Endothelial cell of umbilical vein (primary cell): ENCODE measurements at regions not wholly inside any gene's neighbourhood (a gene's known extent, or its start where the extent isn't known, plus 50 kb on each side); places are given as distances from the start of the nearest gene placed in this dataset.

Experiments
- BruUV-seq: library from RNA; stranded (reverse); fragments of 400-500 nt; replicated peaks from 2 replicates; lab custom pipeline; 2021; lab: Mats Ljungman, UMichigan
- CTCF ChIA-PET: fragments of 300-600, 350-600 bp; sonication (Branson Sonifier 250); formaldehyde crosslinking; loops from one replicate; lab custom pipeline; 2021; ENCODE audit warnings: antibody characterized with exemption, inconsistent platforms; lab: Charles Lee
- POLR2A ChIA-PET: fragments of 300-600, 350-600 bp; sonication (Branson Sonifier 250); formaldehyde crosslinking; loops from one replicate; lab custom pipeline; 2021; ENCODE audit warnings: antibody characterized with exemption, inconsistent platforms; lab: Charles Lee
- DNase-seq: peaks from one replicate; pipeline ENCODE4 v3.0.0-alpha.2; 2011; ENCODE audit warnings: low read depth, low spot score
- FAIRE-seq: peaks from 2 replicates; lab custom pipeline; 2011; peaks lifted over from hg19 to GRCh38; lab: Jason Lieb, UNC
- H2AFZ ChIP-seq: 2 replicates; pipeline ENCODE4 v1.6.0; 2012; ENCODE audit warnings: low read depth, low read length, control low read depth, inconsistent platforms
- H3K27ac ChIP-seq: 2 replicates; pipeline ENCODE4 v1.5.1; 2011; ENCODE audit warnings: low read depth, mild to moderate bottlenecking, control low read depth, low read length, moderate library complexity; ENCODE audit not compliant: insufficient read depth
- H3K27me3 ChIP-seq, 2 experiments: 2 replicates each; pipeline versions ENCODE4 v1.6.0 to v1.6.1; 2011; ENCODE audit warnings: low read length in 2 of 2, mixed read lengths in 1 of 2; ENCODE audit not compliant: control insufficient read depth in 2 of 2, insufficient read depth in 2 of 2
- H3K36me3 ChIP-seq, 2 experiments: 2 replicates in 1 of 2; 3 replicates in 1 of 2; pipeline ENCODE4 v1.5.1; 2011; ENCODE audit warnings: low read length in 2 of 2, mild to moderate bottlenecking in 1 of 2, moderate library complexity in 1 of 2; ENCODE audit not compliant: control insufficient read depth in 2 of 2, insufficient read depth in 2 of 2; ENCODE audit errors: extremely low read depth in 1 of 2
- H3K4me1 ChIP-seq: 3 replicates; pipeline ENCODE4 v1.5.1; 2011; ENCODE audit warnings: mild to moderate bottlenecking, low read length; ENCODE audit not compliant: control insufficient read depth, insufficient read depth; ENCODE audit errors: extremely low read depth
- H3K4me2 ChIP-seq: 2 replicates; pipeline ENCODE4 v1.6.1; 2011; ENCODE audit warnings: low read length, control low read depth, mixed read lengths; ENCODE audit not compliant: insufficient read depth
- H3K4me3 ChIP-seq, 3 experiments: fragments of 200-600 bp in 1 of 3; sonication (generic), shearing (Covaris generic) in 1 of 3; replicated peaks in 1 of 3; 2 replicates each; pipeline ENCODE4 v1.5.1; 2011 to 2016; ENCODE audit warnings: control low read depth in 3 of 3, low read length in 3 of 3, mild to moderate bottlenecking in 2 of 3, inconsistent platforms in 1 of 3, low read depth in 1 of 3, moderate library complexity in 1 of 3; ENCODE audit not compliant: insufficient read depth in 1 of 3
- H3K79me2 ChIP-seq: 2 replicates; pipeline ENCODE4 v1.6.0; 2012; ENCODE audit warnings: low read length, inconsistent platforms; ENCODE audit not compliant: control insufficient read depth, insufficient read depth
- H3K9ac ChIP-seq: replicated peaks from 2 replicates; pipeline ENCODE3; 2011; ENCODE audit warnings: low read length, control low read depth; ENCODE audit not compliant: insufficient read depth; ENCODE audit errors: extremely low read depth
- H3K9me1 ChIP-seq: replicated peaks from 3 replicates; pipeline ENCODE4 v1.6.0; 2011; ENCODE audit warnings: mild to moderate bottlenecking, low read length; ENCODE audit not compliant: control insufficient read depth, insufficient read depth; ENCODE audit errors: extremely low read depth
- H3K9me3 ChIP-seq: replicated peaks from 2 replicates; pipeline ENCODE4 v1.5.1; 2012; ENCODE audit warnings: low read length, inconsistent platforms; ENCODE audit not compliant: control insufficient read depth, insufficient read depth
- H4K20me1 ChIP-seq: replicated peaks from 2 replicates; pipeline ENCODE3; 2011; ENCODE audit warnings: mild to moderate bottlenecking, low read length; ENCODE audit not compliant: control insufficient read depth, insufficient read depth; ENCODE audit errors: extremely low read depth
- CTCF ChIP-seq, 2 donors: IDR thresholded peaks; 1 replicate in 1 of 2; 2 replicates in 1 of 2; pipeline ENCODE4 v1.5.1; 2011; ENCODE audit warnings: low read length in 2 of 2, mild to moderate bottlenecking in 2 of 2, moderate library complexity in 2 of 2, control low read depth in 1 of 2, inconsistent platforms in 1 of 2, low read depth in 1 of 2; ENCODE audit not compliant: insufficient read depth in 1 of 2; ENCODE audit errors: extremely low read depth in 1 of 2
- EZH2 ChIP-seq: IDR thresholded peaks from 2 replicates; pipeline ENCODE4 v1.6.1; 2012; ENCODE audit warnings: borderline replicate concordance, low read depth, mild to moderate bottlenecking, moderate library complexity, low read length, inconsistent platforms; ENCODE audit not compliant: severe bottlenecking
- FOS ChIP-seq: IDR thresholded peaks from 2 replicates; pipeline ENCODE4 v1.6.1; 2011; ENCODE audit warnings: mild to moderate bottlenecking, low read length, moderate library complexity, borderline replicate concordance; ENCODE audit not compliant: insufficient read depth
- GATA2 ChIP-seq: IDR thresholded peaks from 2 replicates; pipeline ENCODE4 v1.7.0; 2011; ENCODE audit warnings: low read depth, mild to moderate bottlenecking, moderate library complexity, mixed read lengths, low read length; ENCODE audit not compliant: insufficient read length, insufficient read depth
- JUN ChIP-seq: IDR thresholded peaks from 2 replicates; pipeline ENCODE4 v1.6.1; 2011; ENCODE audit warnings: borderline replicate concordance, low read depth; ENCODE audit not compliant: insufficient read length, insufficient read depth
- MYC ChIP-seq: IDR thresholded peaks from one replicate; pipeline ENCODE4 v1.6.1; 2011; ENCODE audit warnings: mild to moderate bottlenecking, low read depth, low read length
- POLR2A ChIP-seq: IDR thresholded peaks from 2 replicates; pipeline ENCODE4 v1.6.1; 2012; ENCODE audit warnings: low read depth, mild to moderate bottlenecking, control low read depth, low read length
- POLR2AphosphoS5 ChIP-seq: IDR thresholded peaks from 2 replicates; pipeline ENCODE4 v1.6.1; 2012; ENCODE audit warnings: low read depth, mild to moderate bottlenecking, control low read depth, low read length, moderate library complexity; ENCODE audit not compliant: insufficient read depth
- dilution Hi-C: fragments of 300-500 bp; cut with MboI; formaldehyde crosslinking; loops from one replicate; pipeline ENCODE4 v1.15.0; 2019; ENCODE audit warnings: low sequenced_read_pairs; ENCODE audit not compliant: extremely low pct_ligation_motif_present
- intact Hi-C: fragments of 100-400 bp; cut with micrococcal nuclease; formaldehyde crosslinking; loops from one replicate; pipeline ENCODE4 v1.10.0; 2022
- TF ChIP-seq, protein P1 (sequence below): IDR thresholded peaks from 2 replicates; pipeline ENCODE4 v1.6.1; 2011; ENCODE audit not compliant: insufficient read depth, insufficient read length

DNA sequence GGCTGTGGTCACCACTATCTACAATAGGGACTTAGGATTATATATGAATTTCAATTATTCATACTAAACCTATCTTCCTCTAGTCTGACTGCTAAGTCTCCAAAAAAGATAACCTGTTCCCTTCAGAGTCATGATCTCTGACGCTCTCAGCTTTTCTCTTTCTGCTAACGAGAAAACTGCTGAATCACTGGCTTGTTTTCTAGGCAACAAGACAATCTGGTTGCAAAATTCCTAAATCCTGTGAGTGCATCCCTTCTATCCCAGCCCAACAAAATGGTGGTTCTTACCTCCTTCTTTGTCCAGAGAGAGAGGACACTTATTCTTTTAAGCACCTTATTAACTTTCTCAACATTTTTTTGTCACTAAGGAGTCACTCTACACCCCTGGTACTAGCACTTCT is 312.3 kb upstream of the PKDCC start:
- no TSS peak for BruUV-seq
- no peak overlapping the region for H3K4me3 ChIP-seq
- CTCF ChIA-PET = interaction anchor here (0.9 kb wide), 1 partner anchor 24 kb away, joined by 3 read pairs; no protein-coding TSS in a partner anchor
- no peaks in the 10 kb centered on the region for H3K4me1 ChIP-seq
- H3K4me2 ChIP-seq = no peak overlapping the region
- H3K9ac ChIP-seq = no peak overlapping the region
- intact Hi-C loops (no loop called here), dilution Hi-C loops (no loop called here)
- H3K79me2 ChIP-seq = no peaks in the 10 kb centered on the region
- no peak for FAIRE-seq
- H3K9me1 ChIP-seq = no peaks in the 10 kb centered on the region
- no peaks in the 10 kb centered on the region for H3K9me3 ChIP-seq
- H3K27me3 ChIP-seq = no peaks in the 10 kb centered on the region
- H3K27ac ChIP-seq = no peak overlapping the region
- no peak overlapping the region for H2AFZ ChIP-seq
- no peak for DNase-seq
- H3K36me3 ChIP-seq = no peaks in the 10 kb centered on the region
- POLR2A ChIA-PET = no interaction called here
- TF ChIP-seq, protein P1, sequence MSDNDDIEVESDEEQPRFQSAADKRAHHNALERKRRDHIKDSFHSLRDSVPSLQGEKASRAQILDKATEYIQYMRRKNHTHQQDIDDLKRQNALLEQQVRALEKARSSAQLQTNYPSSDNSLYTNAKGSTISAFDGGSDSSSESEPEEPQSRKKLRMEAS = no peak
- TF ChIP-seq MYC = no peak
- no peak for TF ChIP-seq JUN
- no peak for TF ChIP-seq GATA2
- TF ChIP-seq POLR2AphosphoS5 = no peak
- TF ChIP-seq EZH2 = no peak
- no peaks in the 10 kb centered on the region for H4K20me1 ChIP-seq

GRCh38 chr2:41736105-41736567 is 311.7 kb upstream of the PKDCC start:
- CTCF ChIA-PET = no interaction called here
- H3K27ac ChIP-seq = no peak overlapping the region
- dilution Hi-C loops = no loop called here

More at GRCh38 chr2:41736105-41736567, 311.7 kb upstream of the PKDCC start:
- FAIRE-seq (no peak), DNase-seq (no peak)
- H3K9me3 ChIP-seq = no peaks in the 10 kb centered on the region
- no peaks in the 10 kb centered on the region for H3K4me1 ChIP-seq
- no peaks in the 10 kb centered on the region for H3K27me3 ChIP-seq
- no peak overlapping the region for H3K9ac ChIP-seq
- no peaks in the 10 kb centered on the region for H4K20me1 ChIP-seq
- no peaks in the 10 kb centered on the region for H3K9me1 ChIP-seq
- H3K79me2 ChIP-seq = no peaks in the 10 kb centered on the region
- no peak overlapping the region for H2AFZ ChIP-seq
- no peak overlapping the region for H3K4me3 ChIP-seq
- BruUV-seq = no TSS peak
- TF ChIP-seq, protein P1 = no peak
- TF ChIP-seq MYC = no peak
- TF ChIP-seq JUN = no peak
- TF ChIP-seq EZH2 = no peak
- TF ChIP-seq CTCF (IDR thresholded peaks at IDR 0.05; ENCODE audit: extremely low read depth in 1 of 2, insufficient read depth in 1 of 2, low read depth in 1 of 2, low read length in 2 of 2) = no peak
- TF ChIP-seq POLR2A = no peak
- no peak for TF ChIP-seq POLR2AphosphoS5
- no peak for TF ChIP-seq GATA2
- TF ChIP-seq FOS = no peak
- POLR2A ChIA-PET = no interaction called here
- H3K4me2 ChIP-seq = no peak overlapping the region
- intact Hi-C loops = no loop called here
- no peaks in the 10 kb centered on the region for H3K36me3 ChIP-seq
